B cell (primary cell): ENCODE measurements at regions not wholly inside any gene's neighbourhood (a gene's known extent, or its start where the extent isn't known, plus 50 kb on each side); places are given as distances from the start of the nearest gene placed in this dataset.

Source experiments
- ATAC-seq: fragments of 200-7000 bp; cut with Tn5 transposase; one replicate; pipeline ENCODE4 v1.10.0; 2021; ENCODE audit warnings: low read depth, mild to moderate bottlenecking, moderate number of reproducible peaks, moderate library complexity
- CTCF ChIA-PET: fragments of 350-600 bp; sonication (Branson Sonifier 250); formaldehyde crosslinking; loops from one replicate; lab custom pipeline; 2021; ENCODE audit warnings: antibody characterized with exemption, inconsistent platforms; lab: Charles Lee
- POLR2A ChIA-PET: fragments of 350-600 bp; sonication (Branson Sonifier 250); formaldehyde crosslinking; loops from one replicate; lab custom pipeline; 2021; ENCODE audit warnings: antibody characterized with exemption; lab: Charles Lee
- DNase-seq: peaks from one replicate; pipeline ENCODE4 v3.0.0; 2013
- H2AFZ ChIP-seq: 2 replicates; pipeline ENCODE4 v1.6.1; 2012; ENCODE audit warnings: mild to moderate bottlenecking, low read depth, low read length; ENCODE audit not compliant: insufficient read depth, poor library complexity, severe bottlenecking
- H3K27ac ChIP-seq, 2 donors: 1 replicate in 1 of 2; 2 replicates in 1 of 2; pipeline ENCODE4 v1.5.1; 2012 to 2013; ENCODE audit warnings: low read length in 2 of 2, mild to moderate bottlenecking in 2 of 2, moderate library complexity in 1 of 2
- H3K27me3 ChIP-seq, 4 experiments: fragments of 200-600 bp in 1 of 4; sonication (generic) in 1 of 4; replicated peaks in 1 of 4; 1 replicate in 2 of 4; 2 replicates in 2 of 4; pipeline versions ENCODE4 v1.6.1 to v1.7.0; 2013 to 2016; ENCODE audit warnings: low read length in 3 of 4, mild to moderate bottlenecking in 2 of 4, mixed read lengths in 1 of 4, moderate library complexity in 1 of 4; ENCODE audit not compliant: insufficient read depth in 4 of 4, control insufficient read depth in 3 of 4; ENCODE audit errors: control extremely low read depth in 1 of 4
- H3K36me3 ChIP-seq, 2 experiments: replicated peaks in 1 of 2; 1 replicate in 1 of 2; 2 replicates in 1 of 2; pipeline versions ENCODE4 v1.6.1 to v1.7.1; 2013; ENCODE audit warnings: low read length in 1 of 2; ENCODE audit not compliant: insufficient read depth in 2 of 2, control insufficient read depth in 1 of 2; ENCODE audit errors: control extremely low read depth in 1 of 2, extremely low read depth in 1 of 2
- H3K4me1 ChIP-seq, 2 donors: fragments of 200-600 bp in 1 of 2; sonication (generic) in 1 of 2; 1 replicate in 1 of 2; 2 replicates in 1 of 2; pipeline versions ENCODE4 v1.5.1 to v1.6.1; 2013 to 2017; ENCODE audit warnings: low read length in 2 of 2; ENCODE audit not compliant: control insufficient read depth in 2 of 2, insufficient read depth in 2 of 2
- H3K4me2 ChIP-seq: replicated peaks from 2 replicates; pipeline ENCODE3; 2012; ENCODE audit warnings: mild to moderate bottlenecking, low read depth, low read length; ENCODE audit not compliant: poor library complexity, severe bottlenecking
- H3K4me3 ChIP-seq, 5 experiments: fragments of 200-600 bp in 1 of 5; sonication (generic) in 1 of 5; 1 replicate in 3 of 5; 2 replicates in 2 of 5; pipeline versions ENCODE4 v1.5.1 to v1.7.0; 2011 to 2016; ENCODE audit warnings: low read length in 4 of 5, mild to moderate bottlenecking in 4 of 5, low read depth in 2 of 5, control low read depth in 1 of 5, moderate library complexity in 1 of 5; ENCODE audit not compliant: insufficient read depth in 1 of 5; ENCODE audit errors: control extremely low read depth in 1 of 5, extremely low read depth in 1 of 5
- H3K79me2 ChIP-seq: fragments of 200-600 bp; sonication (generic); one replicate; pipeline ENCODE4 v1.6.0; 2016; ENCODE audit warnings: low read length; ENCODE audit not compliant: control insufficient read depth, insufficient read depth
- H3K9ac ChIP-seq: fragments of 200-600 bp; sonication (generic); 2 replicates; pipeline ENCODE4 v1.6.1; 2017; ENCODE audit warnings: mild to moderate bottlenecking, low read length, moderate library complexity
- H3K9me3 ChIP-seq, 3 donors: one replicate each; pipeline versions ENCODE4 v1.6.1 to v1.7.1; 2013; ENCODE audit warnings: low read length in 2 of 3; ENCODE audit not compliant: control insufficient read depth in 2 of 3, insufficient read depth in 1 of 3; ENCODE audit errors: control extremely low read depth in 1 of 3
- H4K20me1 ChIP-seq: 2 replicates; pipeline ENCODE4 v1.6.0; 2012; ENCODE audit warnings: mild to moderate bottlenecking, low read length; ENCODE audit not compliant: insufficient read depth, control insufficient read depth, poor library complexity, severe bottlenecking
- H3K27ac Mint-ChIP-seq: one replicate; pipeline ENCODE4 v1.8.0; 2021; ENCODE audit warnings: mixed read lengths
- H3K27me3 Mint-ChIP-seq: one replicate; pipeline ENCODE4 v1.8.0; 2021; ENCODE audit warnings: mixed read lengths
- H3K4me1 Mint-ChIP-seq: one replicate; pipeline ENCODE4 v1.8.0; 2021; ENCODE audit warnings: mixed read lengths
- H3K4me3 Mint-ChIP-seq: one replicate; pipeline ENCODE4 v1.8.0; 2021; ENCODE audit warnings: mixed read lengths
- H3K9me3 Mint-ChIP-seq: one replicate; pipeline ENCODE4 v1.8.0; 2022; ENCODE audit warnings: mixed read lengths; ENCODE audit not compliant: insufficient read depth
- EZH2 ChIP-seq: IDR thresholded peaks from 2 replicates; pipeline ENCODE4 v1.6.1; 2012; ENCODE audit warnings: borderline replicate concordance, low read depth, mild to moderate bottlenecking, moderate library complexity, low read length; ENCODE audit not compliant: insufficient read depth, poor library complexity, severe bottlenecking
- WGBS: methylation state at CpG from one replicate; pipeline ENCODE4 v1.1.5; 2013; ENCODE audit warnings: missing lambda C conversion rate; ENCODE audit not compliant: insufficient coverage; 5-methylcytosine and 5-hydroxymethylcytosine counted together
- intact Hi-C: fragments of 100-400 bp; cut with micrococcal nuclease; formaldehyde crosslinking; loops from one replicate; pipeline ENCODE4 v1.10.0; 2022
- TF ChIP-seq, protein P1 (sequence below): fragments of 200-600 bp; IDR thresholded peaks from one replicate; pipeline ENCODE4 v1.8.0; 2022; ENCODE audit warnings: antibody characterized with exemption, mild to moderate bottlenecking

- Histone ChIP-seq H3K4me1 (no peaks in the 10 kb centered on the region), H4K20me1 (no peaks in the 10 kb centered on the region), H3K4me3 (no peak overlapping the region), H2AFZ (no peak overlapping the region), H3K4me2 (no peak overlapping the region), H3K79me2 (no peaks in the 10 kb centered on the region), H3K9ac (no peak overlapping the region), H3K36me3 (no peaks in the 10 kb centered on the region), H3K9me3 (no peaks in the 10 kb centered on the region), H3K27ac (no peak overlapping the region), H3K27me3 (peaks cover 0 to 4% (median 1%) of the 10 kb centered on the region in 4 experiments)
- peaks cover 8% of the 10 kb centered on the region for H3K27me3 Mint-ChIP-seq
- TF ChIP-seq EZH2, result no peak
- TF ChIP-seq, protein P1, sequence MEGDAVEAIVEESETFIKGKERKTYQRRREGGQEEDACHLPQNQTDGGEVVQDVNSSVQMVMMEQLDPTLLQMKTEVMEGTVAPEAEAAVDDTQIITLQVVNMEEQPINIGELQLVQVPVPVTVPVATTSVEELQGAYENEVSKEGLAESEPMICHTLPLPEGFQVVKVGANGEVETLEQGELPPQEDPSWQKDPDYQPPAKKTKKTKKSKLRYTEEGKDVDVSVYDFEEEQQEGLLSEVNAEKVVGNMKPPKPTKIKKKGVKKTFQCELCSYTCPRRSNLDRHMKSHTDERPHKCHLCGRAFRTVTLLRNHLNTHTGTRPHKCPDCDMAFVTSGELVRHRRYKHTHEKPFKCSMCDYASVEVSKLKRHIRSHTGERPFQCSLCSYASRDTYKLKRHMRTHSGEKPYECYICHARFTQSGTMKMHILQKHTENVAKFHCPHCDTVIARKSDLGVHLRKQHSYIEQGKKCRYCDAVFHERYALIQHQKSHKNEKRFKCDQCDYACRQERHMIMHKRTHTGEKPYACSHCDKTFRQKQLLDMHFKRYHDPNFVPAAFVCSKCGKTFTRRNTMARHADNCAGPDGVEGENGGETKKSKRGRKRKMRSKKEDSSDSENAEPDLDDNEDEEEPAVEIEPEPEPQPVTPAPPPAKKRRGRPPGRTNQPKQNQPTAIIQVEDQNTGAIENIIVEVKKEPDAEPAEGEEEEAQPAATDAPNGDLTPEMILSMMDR, result no peak
- intact Hi-C loops, result no loop called here
- H3K4me1 Mint-ChIP-seq, result no peaks in the 10 kb centered on the region
- CTCF ChIA-PET, result no interaction called here
- no peaks in the 10 kb centered on the region for H3K9me3 Mint-ChIP-seq
- 89% methylated on average over 4 of the region's 6 CpGs for WGBS
- ATAC-seq (no peak), DNase-seq (no peak)
- POLR2A ChIA-PET, result no interaction called here
- H3K4me3 Mint-ChIP-seq, result no peak overlapping the region
- H3K27ac Mint-ChIP-seq, result no peak overlapping the region
Observed at GRCh38 chr15:69613182-69613581, 160.6 kb downstream of the RPLP1 start.

DNA sequence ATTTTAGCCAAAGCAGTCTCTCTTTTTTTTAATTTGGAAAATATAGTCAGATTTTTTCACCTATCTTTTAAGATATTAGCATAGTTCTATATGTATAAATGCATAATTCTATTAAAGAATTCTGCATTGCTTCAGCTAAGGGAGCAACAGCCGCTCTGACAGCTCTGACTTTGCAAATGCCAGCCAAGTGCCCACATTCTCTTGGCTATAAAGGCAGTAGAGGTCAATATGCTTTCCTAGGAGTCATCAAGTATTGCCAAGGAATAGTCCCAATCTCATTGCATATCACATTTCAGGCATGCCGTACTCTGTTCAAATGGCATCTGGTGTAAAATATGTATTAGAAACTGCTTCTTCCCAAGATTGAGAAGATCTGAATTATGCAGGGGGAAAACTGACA, 161.4 kb downstream of the RPLP1 start:
- no peaks in the 10 kb centered on the region for H4K20me1 ChIP-seq
- no peaks in the 10 kb centered on the region for H3K4me1 Mint-ChIP-seq
- H3K9me3 ChIP-seq, result no peaks in the 10 kb centered on the region
- TF ChIP-seq EZH2, result no peak
- TF ChIP-seq, protein P1, result no peak
- no peak overlapping the region for H3K27ac Mint-ChIP-seq
- WGBS, result 100% methylated on average over 1 of the region's 2 CpGs
- no peaks in the 10 kb centered on the region for H3K79me2 ChIP-seq
- no peak overlapping the region for H3K27ac ChIP-seq
- H3K4me1 ChIP-seq, result no peaks in the 10 kb centered on the region
- intact Hi-C loops, result no loop called here
- no peak for DNase-seq
- H3K27me3 ChIP-seq, result peaks cover 0 to 4% (median 1%) of the 10 kb centered on the region in 4 experiments
- H3K9me3 Mint-ChIP-seq, result no peaks in the 10 kb centered on the region
- POLR2A ChIA-PET, result no interaction called here
- no peak overlapping the region for H3K4me3 ChIP-seq
- no peak for ATAC-seq
- H3K27me3 Mint-ChIP-seq, result peaks cover 8% of the 10 kb centered on the region
- no peak overlapping the region for H3K4me3 Mint-ChIP-seq
- H3K4me2 ChIP-seq, result no peak overlapping the region
- H2AFZ ChIP-seq, result no peak overlapping the region
- CTCF ChIA-PET, result no interaction called here
- no peaks in the 10 kb centered on the region for H3K36me3 ChIP-seq
- no peak overlapping the region for H3K9ac ChIP-seq
